ENCODE measurements at regions not wholly inside any gene's neighbourhood (a gene's known extent, or its start where the extent isn't known, plus 50 kb on each side); places are given as distances from the start of the nearest gene placed in this dataset.
A peak's percentile ranks its signal among the peaks of the same experiment; 100 is the strongest.
"Not testable (repeated sequence)": the region's sequence is repeated elsewhere in the genome, so short reads cannot be mapped to it uniquely, and the experiment has no call there.

- TF ChIP-seq GATAD2B (conservative IDR thresholded peaks at IDR 0.05; ENCODE audit: low read depth) (no peak), MEF2B (IDR thresholded peaks at IDR 0.05; ENCODE audit: partially characterized antibody, poor library complexity, severe bottlenecking) (no peak)
These were observed 76.0 kb downstream of the GADD45G start (continued) for GRCh38 chr9:89680547-89681467.

- 90% methylated on average over 4 of the region's 17 CpGs for WGBS (ENCODE audit: insufficient coverage, insufficient replicate concordance, low lambda C conversion rate, missing lambda C conversion rate)
- H3K9me3 ChIP-seq (replicated peaks; ENCODE audit: control insufficient read depth, insufficient read depth, low read length); BruUV-seq (replicated peaks); H3K4me3 ChIP-seq; intact Hi-C loops (cut with micrococcal nuclease; ENCODE audit: unreplicated experiment); H3K27ac ChIP-seq (ENCODE audit: control insufficient read depth, insufficient read depth); DNase-seq (ENCODE audit: low read depth, low spot score); POLR2A ChIA-PET; ATAC-seq; H2AFZ ChIP-seq (ENCODE audit: control insufficient read depth, low read depth, low read length); H3K79me2 ChIP-seq (ENCODE audit: control insufficient read depth, insufficient read depth, low read length); H3K4me2 ChIP-seq (ENCODE audit: control insufficient read depth, insufficient read depth); CTCF ChIA-PET; H3K27me3 ChIP-seq (replicated peaks in 1 of 2; ENCODE audit: control insufficient read depth in 2 of 2, insufficient read depth in 2 of 2, low read length in 1 of 2); in situ Hi-C loops (cut with MboI); H3K9ac ChIP-seq (ENCODE audit: control insufficient read depth, insufficient read depth, low read length); H3K4me1 ChIP-seq (ENCODE audit: control insufficient read depth, insufficient read depth, low read length); H3K36me3 ChIP-seq (ENCODE audit: control insufficient read depth in 2 of 2, insufficient read depth in 2 of 2, low read length in 1 of 2); FAIRE-seq; H4K20me1 ChIP-seq (ENCODE audit: control insufficient read depth, insufficient read depth): not testable (repeated sequence)
- SMC1A ChIA-PET (ENCODE audit: uncharacterized antibody, unreplicated experiment): interaction anchor here (0.8 kb wide), 1 partner anchor 21 kb away, joined by 4 read pairs; no protein-coding TSS in a partner anchor
- RAD21 ChIA-PET (ENCODE audit: unreplicated experiment): interaction anchor here (1.1 to 1.2 kb wide), 2 partner anchors 9 to 237 kb away, joined by 3 read pairs; no protein-coding TSS in a partner anchor
- 0 out of 2 replicates have a peak, but pooled peaks have one; percentile 28 for TF ChIP-seq NFYB (IDR thresholded peaks at IDR 0.05; ENCODE audit: insufficient read depth, low read depth, low read length)
These were observed 76.7 kb downstream of the GADD45G start for GRCh38 chr9:89681468-89681859.

- ATAC-seq (no peak), FAIRE-seq (no peak), DNase-seq (ENCODE audit: low read depth, low spot score) (no peak)
- peaks cover 12% of the 10 kb centered on the region for H3K4me1 ChIP-seq (ENCODE audit: control insufficient read depth, insufficient read depth, low read length)
- no peak overlapping the region for H3K4me3 ChIP-seq
- no peak overlapping the region for H2AFZ ChIP-seq (ENCODE audit: control insufficient read depth, low read depth, low read length)
- no peak overlapping the region for H3K9ac ChIP-seq (ENCODE audit: control insufficient read depth, insufficient read depth, low read length)
- intact Hi-C loops (cut with micrococcal nuclease; ENCODE audit: unreplicated experiment) (no loop called here), in situ Hi-C loops (cut with MboI) (no loop called here)
- BruUV-seq (replicated peaks): no TSS peak
- peaks cover 0 to 2% of the 10 kb centered on the region in 2 experiments; a peak in 1 of 4 replicates for H3K27me3 ChIP-seq (replicated peaks in 1 of 2; ENCODE audit: control insufficient read depth in 2 of 2, insufficient read depth in 2 of 2, low read length in 1 of 2)
- H3K27ac ChIP-seq (ENCODE audit: control insufficient read depth, insufficient read depth): no peak overlapping the region
- no peak overlapping the region for H3K4me2 ChIP-seq (ENCODE audit: control insufficient read depth, insufficient read depth)
- POLR2A ChIA-PET: interaction anchor here (0.6 kb wide), 1 partner anchor 14 kb away, joined by 3 read pairs; no protein-coding TSS in a partner anchor
- H3K9me3 ChIP-seq (replicated peaks; ENCODE audit: control insufficient read depth, insufficient read depth, low read length): peaks cover 1% of the 10 kb centered on the region; the same call in 1 of the 3 replicates
- no peaks in the 10 kb centered on the region for H3K36me3 ChIP-seq (ENCODE audit: control insufficient read depth in 2 of 2, insufficient read depth in 2 of 2, low read length in 1 of 2)
- SMC1A ChIA-PET (ENCODE audit: uncharacterized antibody, unreplicated experiment): interaction anchor here (1.6 kb wide), 1 partner anchor 19 kb away, joined by 3 read pairs; no protein-coding TSS in a partner anchor
- CTCF ChIA-PET: no interaction called here
- no peaks in the 10 kb centered on the region for H3K79me2 ChIP-seq (ENCODE audit: control insufficient read depth, insufficient read depth, low read length)
- no peaks in the 10 kb centered on the region for H4K20me1 ChIP-seq (ENCODE audit: control insufficient read depth, insufficient read depth)
- RAD21 ChIA-PET (ENCODE audit: unreplicated experiment): no interaction called here
- WGBS (ENCODE audit: insufficient coverage, insufficient replicate concordance, low lambda C conversion rate, missing lambda C conversion rate): 30% methylated on average over 6 of the region's 6 CpGs
- TF ChIP-seq SUPT20H (IDR thresholded peaks at IDR 0.05; ENCODE audit: borderline replicate concordance, control insufficient read depth, low read depth, low read length): no peak
- no peak for TF ChIP-seq ZBTB4 (CRISPR knock-in tag; IDR thresholded peaks at IDR 0.05)
- no peak for TF ChIP-seq NR2F1 (conservative IDR thresholded peaks at IDR 0.05)
- no peak for TF ChIP-seq SMARCA5 (IDR thresholded peaks at IDR 0.05)
- no peak for TF ChIP-seq SKIL (IDR thresholded peaks at IDR 0.05; ENCODE audit: low read depth, poor library complexity, severe bottlenecking)
These were observed 78.8 kb downstream of the GADD45G start for GRCh38 chr9:89683626-89684025.
